ENCODE measurements at regions not wholly inside any gene's neighbourhood (a gene's known extent, or its start where the extent isn't known, plus 50 kb on each side); places are given as distances from the start of the nearest gene placed in this dataset.

GRCh38 chr2:51673628-51674027, 641.7 kb upstream of the NRXN1 start:
- no peak for TF ChIP-seq CTCF (IDR thresholded peaks at IDR 0.05; ENCODE audit: insufficient read depth, low read length, poor library complexity, severe bottlenecking)
- no peak for TF ChIP-seq EZH2phosphoT487 (conservative IDR thresholded peaks at IDR 0.05; ENCODE audit: low read length)

Data from SU-DHL-6 (cell line).